Calu3 (cell line): ENCODE measurements at regions not wholly inside any gene's neighbourhood (a gene's known extent, or its start where the extent isn't known, plus 50 kb on each side); places are given as distances from the start of the nearest gene placed in this dataset.
A peak's percentile ranks its signal among the peaks of the same experiment; 100 is the strongest.

Experiments used
- BruUV-seq: library from RNA; stranded (reverse); fragments of 400-500 nt; replicated peaks from 2 replicates; lab custom pipeline; 2021; lab: Mats Ljungman, UMichigan
- CTCF ChIA-PET: fragments of 300-600 bp; sonication (Branson Sonifier 250); formaldehyde crosslinking; loops from one replicate; lab custom pipeline; 2022; ENCODE audit warnings: antibody characterized with exemption; lab: Charles Lee
- DNase-seq: peaks from one replicate; pipeline ENCODE4 v3.0.0; 2022
- H3K27ac Mint-ChIP-seq: one replicate; pipeline ENCODE4 v1.8.0; 2022; ENCODE audit warnings: mixed read lengths; ENCODE audit not compliant: unreplicated experiment
- H3K27me3 Mint-ChIP-seq: one replicate; pipeline ENCODE4 v1.8.0; 2022; ENCODE audit warnings: mixed read lengths; ENCODE audit not compliant: unreplicated experiment
- H3K36me3 Mint-ChIP-seq: one replicate; pipeline ENCODE4 v1.8.0; 2022; ENCODE audit warnings: mild to moderate bottlenecking, moderate library complexity, mixed read lengths; ENCODE audit not compliant: insufficient read depth, unreplicated experiment
- H3K4me1 Mint-ChIP-seq: one replicate; pipeline ENCODE4 v1.8.0; 2022; ENCODE audit warnings: mild to moderate bottlenecking, low read depth, mixed read lengths; ENCODE audit not compliant: unreplicated experiment
- H3K4me3 Mint-ChIP-seq: one replicate; pipeline ENCODE4 v1.8.0; 2022; ENCODE audit warnings: mild to moderate bottlenecking, low read depth, moderate library complexity, mixed read lengths; ENCODE audit not compliant: unreplicated experiment
- H3K9me3 Mint-ChIP-seq: one replicate; pipeline ENCODE4 v1.8.0; 2022; ENCODE audit warnings: low read depth, mixed read lengths; ENCODE audit not compliant: unreplicated experiment
- intact Hi-C: fragments of 100-400 bp; cut with micrococcal nuclease; formaldehyde crosslinking; loops from one replicate; pipeline ENCODE4 v1.10.0; 2022; ENCODE audit not compliant: unreplicated experiment
- TF ChIP-seq, protein P1 (sequence below): fragments of 200-600 bp; IDR thresholded peaks from one replicate; pipeline ENCODE4 v1.8.0; 2022; ENCODE audit warnings: antibody characterized with exemption; ENCODE audit not compliant: unreplicated experiment

- Mint-ChIP-seq H3K36me3 (no peaks in the 10 kb centered on the region), H3K9me3 (no peaks in the 10 kb centered on the region), H3K27me3 (no peaks in the 10 kb centered on the region), H3K4me1 (no peaks in the 10 kb centered on the region), H3K27ac (no peak overlapping the region), H3K4me3 (no peak overlapping the region)
- intact Hi-C loops, result no loop called here
- BruUV-seq, result no TSS peak
- CTCF ChIA-PET, result no interaction called here
- TF ChIP-seq, protein P1, sequence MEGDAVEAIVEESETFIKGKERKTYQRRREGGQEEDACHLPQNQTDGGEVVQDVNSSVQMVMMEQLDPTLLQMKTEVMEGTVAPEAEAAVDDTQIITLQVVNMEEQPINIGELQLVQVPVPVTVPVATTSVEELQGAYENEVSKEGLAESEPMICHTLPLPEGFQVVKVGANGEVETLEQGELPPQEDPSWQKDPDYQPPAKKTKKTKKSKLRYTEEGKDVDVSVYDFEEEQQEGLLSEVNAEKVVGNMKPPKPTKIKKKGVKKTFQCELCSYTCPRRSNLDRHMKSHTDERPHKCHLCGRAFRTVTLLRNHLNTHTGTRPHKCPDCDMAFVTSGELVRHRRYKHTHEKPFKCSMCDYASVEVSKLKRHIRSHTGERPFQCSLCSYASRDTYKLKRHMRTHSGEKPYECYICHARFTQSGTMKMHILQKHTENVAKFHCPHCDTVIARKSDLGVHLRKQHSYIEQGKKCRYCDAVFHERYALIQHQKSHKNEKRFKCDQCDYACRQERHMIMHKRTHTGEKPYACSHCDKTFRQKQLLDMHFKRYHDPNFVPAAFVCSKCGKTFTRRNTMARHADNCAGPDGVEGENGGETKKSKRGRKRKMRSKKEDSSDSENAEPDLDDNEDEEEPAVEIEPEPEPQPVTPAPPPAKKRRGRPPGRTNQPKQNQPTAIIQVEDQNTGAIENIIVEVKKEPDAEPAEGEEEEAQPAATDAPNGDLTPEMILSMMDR, result no peak
- no peak for DNase-seq
These were observed 985.2 kb upstream of the ROBO1 start for GRCh38 chr3:80753021-80753420.

GRCh38 chr3:80750637-80751036, 982.8 kb upstream of the ROBO1 start:
- H3K27ac Mint-ChIP-seq, result no peak overlapping the region
- H3K9me3 Mint-ChIP-seq, result no peaks in the 10 kb centered on the region
- no peaks in the 10 kb centered on the region for H3K27me3 Mint-ChIP-seq
- intact Hi-C loops, result no loop called here
- H3K4me1 Mint-ChIP-seq, result no peaks in the 10 kb centered on the region
- no peaks in the 10 kb centered on the region for H3K36me3 Mint-ChIP-seq
- TF ChIP-seq, protein P1, result no peak
- no peak for DNase-seq
- CTCF ChIA-PET, result no interaction called here
- H3K4me3 Mint-ChIP-seq, result no peak overlapping the region
- no TSS peak for BruUV-seq

GRCh38 chr3:80734920-80735319, 967.1 kb upstream of the ROBO1 start:
- Mint-ChIP-seq H3K9me3 (peaks cover 5% of the 10 kb centered on the region), H3K4me1 (peaks cover 19% of the 10 kb centered on the region), H3K27ac (peak overlapping the region; percentile 83), H3K27me3 (no peaks in the 10 kb centered on the region), H3K4me3 (no peak overlapping the region), H3K36me3 (no peaks in the 10 kb centered on the region)
- intact Hi-C loops, result no loop called here
- no peak for DNase-seq
- no TSS peak for BruUV-seq
- CTCF ChIA-PET, result no interaction called here
- TF ChIP-seq, protein P1, result no peak

DNA sequence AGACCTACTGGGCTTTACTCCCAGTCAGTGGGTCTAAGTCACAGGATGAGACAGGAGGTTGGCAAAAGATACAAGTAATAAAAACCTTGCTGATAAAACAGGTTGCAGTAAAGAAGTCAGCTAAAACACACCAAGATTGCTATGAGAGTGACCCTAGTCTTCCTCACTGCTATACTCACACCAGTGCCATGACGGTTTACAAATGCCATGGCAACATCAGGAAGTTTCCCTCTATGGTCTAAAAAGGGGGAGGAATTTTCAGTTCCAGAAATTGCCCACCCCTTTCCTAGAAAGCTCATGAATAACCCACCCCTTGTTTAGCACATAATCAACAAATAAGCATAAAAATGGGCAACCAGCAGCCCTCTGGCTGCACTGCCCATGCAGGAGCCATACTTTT, 966.7 kb upstream of the ROBO1 start:
- no peak for DNase-seq
- Mint-ChIP-seq H3K4me1 (peaks cover 19% of the 10 kb centered on the region), H3K27ac (peak overlapping the region; percentile 83), H3K4me3 (no peak overlapping the region), H3K27me3 (no peaks in the 10 kb centered on the region), H3K9me3 (peaks cover 2% of the 10 kb centered on the region), H3K36me3 (no peaks in the 10 kb centered on the region)
- TF ChIP-seq, protein P1, result no peak
- intact Hi-C loops, result no loop called here
- CTCF ChIA-PET, result no interaction called here
- no TSS peak for BruUV-seq
